IMR-90 (cell line): ENCODE measurements at regions not wholly inside any gene's neighbourhood (a gene's known extent, or its start where the extent isn't known, plus 50 kb on each side); places are given as distances from the start of the nearest gene placed in this dataset.

Experiments used
- ATAC-seq: fragments of 200-7000 bp; cut with Tn5 transposase; 2 replicates; pipeline ENCODE4 v1.9.1; 2020; ENCODE audit warnings: low read depth, mild to moderate bottlenecking, moderate library complexity
- BruUV-seq: library from RNA; stranded (reverse); fragments of 400-500 nt; replicated peaks from 2 replicates; lab custom pipeline; 2021; lab: Mats Ljungman, UMichigan
- CTCF ChIA-PET: fragments of 300-600 bp; formaldehyde crosslinking; extraction: SDS; loops from one replicate; lab custom pipeline; 2021; ENCODE audit warnings: antibody characterized with exemption; lab: Yijun Ruan, JAX
- POLR2A ChIA-PET: fragments of 300-600 bp; sonication (Branson Sonifier 250); formaldehyde crosslinking; loops from one replicate; lab custom pipeline; 2022; ENCODE audit warnings: antibody characterized with exemption; ENCODE audit not compliant: unreplicated experiment; lab: Charles Lee
- DNase-seq: peaks from one replicate; pipeline ENCODE4 v3.0.0; 2013
- H2AFZ ChIP-seq: replicated peaks from 2 replicates; pipeline ENCODE3; 2013; ENCODE audit warnings: low read length, mild to moderate bottlenecking; ENCODE audit not compliant: poor library complexity
- H2AK5ac ChIP-seq: 2 replicates; pipeline ENCODE4 v1.6.1; 2013; ENCODE audit warnings: low read depth, low read length, inconsistent platforms
- H2AK9ac ChIP-seq: replicated peaks from 2 replicates; pipeline ENCODE3; 2013; ENCODE audit warnings: mild to moderate bottlenecking, low read depth, low read length, moderate library complexity; ENCODE audit not compliant: poor library complexity
- H2BK120ac ChIP-seq: 2 replicates; pipeline ENCODE4 v1.6.1; 2013; ENCODE audit warnings: low read depth, low read length, inconsistent platforms
- H2BK15ac ChIP-seq: 3 replicates; pipeline ENCODE4 v1.6.1; 2013; ENCODE audit warnings: low read depth, low read length, inconsistent platforms
- H2BK20ac ChIP-seq: 2 replicates; pipeline ENCODE4 v1.6.1; 2013; ENCODE audit warnings: low read depth, mild to moderate bottlenecking, inconsistent platforms, low read length, moderate library complexity
- H2BK5ac ChIP-seq: 2 replicates; pipeline ENCODE4 v1.6.1; 2013; ENCODE audit warnings: mild to moderate bottlenecking, low read depth, low read length, inconsistent platforms; ENCODE audit not compliant: poor library complexity, severe bottlenecking
- H3K14ac ChIP-seq: replicated peaks from 2 replicates; pipeline ENCODE4 v1.6.1; 2013; ENCODE audit warnings: low read depth, low read length, inconsistent platforms
- H3K18ac ChIP-seq: 2 replicates; pipeline ENCODE4 v1.6.1; 2013; ENCODE audit warnings: low read depth, low read length, control low read depth
- H3K23ac ChIP-seq: 2 replicates; pipeline ENCODE4 v1.6.1; 2013; ENCODE audit warnings: low read depth, low read length, inconsistent platforms
- H3K27ac ChIP-seq: 2 replicates; pipeline ENCODE4 v1.5.1; 2013; ENCODE audit warnings: mild to moderate bottlenecking, control low read depth, low read length; ENCODE audit not compliant: insufficient read depth
- H3K27me3 ChIP-seq: 2 replicates; pipeline ENCODE4 v1.6.1; 2013; ENCODE audit warnings: low read length; ENCODE audit not compliant: control insufficient read depth, insufficient read depth
- H3K36me3 ChIP-seq: 2 replicates; pipeline ENCODE4 v1.6.1; 2013; ENCODE audit warnings: low read length, mixed read lengths; ENCODE audit not compliant: control insufficient read depth, insufficient read depth
- H3K4ac ChIP-seq: 2 replicates; pipeline ENCODE4 v1.6.1; 2013; ENCODE audit warnings: low read depth, low read length, inconsistent platforms
- H3K4me1 ChIP-seq: 2 replicates; pipeline ENCODE4 v1.6.1; 2013; ENCODE audit warnings: low read length, mixed read lengths; ENCODE audit not compliant: control insufficient read depth, insufficient read depth
- H3K4me2 ChIP-seq: 2 replicates; pipeline ENCODE4 v1.6.1; 2013; ENCODE audit warnings: low read depth, mild to moderate bottlenecking, control low read depth, low read length, moderate library complexity
- H3K4me3 ChIP-seq: 2 replicates; pipeline ENCODE4 v1.5.1; 2013; ENCODE audit warnings: low read depth, mild to moderate bottlenecking, control low read depth, low read length, moderate library complexity; ENCODE audit not compliant: insufficient read depth
- H3K56ac ChIP-seq: 2 replicates; pipeline ENCODE4 v1.6.1; 2013; ENCODE audit warnings: low read length, inconsistent platforms; ENCODE audit not compliant: insufficient read depth; ENCODE audit errors: extremely low read depth
- H3K79me1 ChIP-seq, 2 experiments: 2 replicates each; pipeline ENCODE4 v1.6.1; 2013; ENCODE audit warnings: low read length in 2 of 2, inconsistent platforms in 1 of 2, low read depth in 1 of 2
- H3K9ac ChIP-seq: 2 replicates; pipeline ENCODE4 v1.6.1; 2013; ENCODE audit warnings: low read depth, low read length, control low read depth
- H3K9me1 ChIP-seq: 2 replicates; pipeline ENCODE4 v1.6.1; 2013; ENCODE audit warnings: low read length, inconsistent platforms; ENCODE audit not compliant: insufficient read depth
- H3K9me3 ChIP-seq: 2 replicates; pipeline ENCODE4 v1.6.1; 2013; ENCODE audit warnings: low read length; ENCODE audit not compliant: control insufficient read depth, insufficient read depth
- H4K20me1 ChIP-seq: 2 replicates; pipeline ENCODE4 v1.6.1; 2013; ENCODE audit warnings: low read length, inconsistent platforms; ENCODE audit not compliant: insufficient read depth
- H4K5ac ChIP-seq: 2 replicates; pipeline ENCODE4 v1.6.1; 2013; ENCODE audit warnings: mild to moderate bottlenecking, low read depth, low read length, control low read depth
- H4K8ac ChIP-seq, 2 experiments: 2 replicates each; pipeline ENCODE4 v1.6.1; 2013; ENCODE audit warnings: low read depth in 2 of 2, low read length in 2 of 2, control low read depth in 1 of 2, inconsistent platforms in 1 of 2
- H4K91ac ChIP-seq: 2 replicates; pipeline ENCODE4 v1.6.1; 2013; ENCODE audit warnings: low read depth, low read length, inconsistent platforms; ENCODE audit not compliant: insufficient read depth
- BHLHE40 ChIP-seq: fragments of 150-350 bp; IDR thresholded peaks from 2 replicates; pipeline ENCODE4 v1.6.1; 2016; ENCODE audit warnings: mild to moderate bottlenecking, low read depth, low read length
- CEBPB ChIP-seq: IDR thresholded peaks from 2 replicates; pipeline ENCODE4 v1.6.1; 2012; ENCODE audit warnings: low read depth, low read length, improper control_type of control experiment
- CHD1 ChIP-seq: IDR thresholded peaks from 2 replicates; pipeline ENCODE4 v1.6.1; 2012; ENCODE audit warnings: low read depth, low read length, improper control_type of control experiment
- ELK1 ChIP-seq: fragments of 150-350 bp; IDR thresholded peaks from 2 replicates; pipeline ENCODE4 v1.6.1; 2016; ENCODE audit warnings: low read depth, mild to moderate bottlenecking, low read length, moderate library complexity, borderline replicate concordance
- FOS ChIP-seq: fragments of 150-350 bp; IDR thresholded peaks from 2 replicates; pipeline ENCODE4 v1.6.1; 2016; ENCODE audit warnings: low read depth, low read length
- MAFK ChIP-seq: IDR thresholded peaks from 2 replicates; pipeline ENCODE4 v1.6.1; 2012; ENCODE audit warnings: low read depth, low read length, improper control_type of control experiment
- MAZ ChIP-seq: IDR thresholded peaks from 2 replicates; pipeline ENCODE4 v1.6.1; 2012; ENCODE audit warnings: low read depth, mild to moderate bottlenecking, low read length, improper control_type of control experiment, moderate library complexity, borderline replicate concordance
- MXI1 ChIP-seq: IDR thresholded peaks from 2 replicates; pipeline ENCODE4 v1.6.1; 2012; ENCODE audit warnings: low read depth, mild to moderate bottlenecking, low read length, moderate library complexity, borderline replicate concordance
- NFE2L2 ChIP-seq: fragments of 150-350 bp; IDR thresholded peaks from 2 replicates; pipeline ENCODE4 v1.6.1; 2016; ENCODE audit warnings: low read depth, mild to moderate bottlenecking, low read length
- POLR2A ChIP-seq: IDR thresholded peaks from 2 replicates; pipeline ENCODE4 v1.6.1; 2012; ENCODE audit warnings: mild to moderate bottlenecking, low read depth, low read length
- RAD21 ChIP-seq: IDR thresholded peaks from 2 replicates; pipeline ENCODE4 v1.6.1; 2012; ENCODE audit warnings: low read length, improper control_type of control experiment
- RCOR1 ChIP-seq: IDR thresholded peaks from 2 replicates; pipeline ENCODE4 v1.6.1; 2012; ENCODE audit warnings: mild to moderate bottlenecking, low read length, improper control_type of control experiment; ENCODE audit not compliant: insufficient replicate concordance
- RFX5 ChIP-seq: IDR thresholded peaks from 2 replicates; pipeline ENCODE4 v1.8.0; 2012; ENCODE audit warnings: low read depth, mild to moderate bottlenecking, low read length, moderate library complexity
- SMC3 ChIP-seq: fragments of 150-350 bp; IDR thresholded peaks from 2 replicates; pipeline ENCODE4 v1.6.1; 2016; ENCODE audit warnings: low read depth, mild to moderate bottlenecking, antibody characterized with exemption, low read length, moderate library complexity
- USF2 ChIP-seq: fragments of 150-350 bp; IDR thresholded peaks from 2 replicates; pipeline ENCODE4 v1.6.1; 2017; ENCODE audit warnings: mild to moderate bottlenecking, antibody characterized with exemption, low read length, low read depth
- dilution Hi-C: fragments of 300-500 bp; cut with HindIII; formaldehyde crosslinking; loops from one replicate; pipeline ENCODE4 v1.14.3; 2018; ENCODE audit warnings: low sequenced_read_pairs; ENCODE audit not compliant: unreplicated experiment
- in situ Hi-C: fragments of 300-500 bp; cut with MboI; formaldehyde crosslinking; loops from 3 replicates; pipeline ENCODE4 v1.14.3; 2019; ENCODE audit warnings: low sequenced_read_pairs, inconsistent platforms, mixed read lengths
- intact Hi-C: fragments of 100-400 bp; cut with micrococcal nuclease; formaldehyde crosslinking; loops from 2 replicates; pipeline ENCODE4 v1.10.0; 2022

- no peak overlapping the region for H3K18ac ChIP-seq
- H3K14ac ChIP-seq: no peak overlapping the region
- no peak overlapping the region for H2AK9ac ChIP-seq
- TF ChIP-seq CHD1 (no peak), MAZ (no peak), RAD21 (no peak), SMC3 (no peak), POLR2A (no peak), NFE2L2 (no peak), FOS (no peak), MXI1 (no peak), CEBPB (no peak), MAFK (no peak), RCOR1 (no peak), BHLHE40 (no peak), USF2 (no peak), RFX5 (no peak), ELK1 (no peak)
- no peak overlapping the region for H4K5ac ChIP-seq
- no peak overlapping the region for H2BK15ac ChIP-seq
- dilution Hi-C loops: no loop called here
- no peak overlapping the region for H4K8ac ChIP-seq
- H3K23ac ChIP-seq: no peak overlapping the region
- CTCF ChIA-PET: no interaction called here
- no peak for ATAC-seq
- no peaks in the 10 kb centered on the region for H3K36me3 ChIP-seq
- H3K9me3 ChIP-seq: peaks cover 24% of the 10 kb centered on the region
- DNase-seq: no peak
- no peak overlapping the region for H2BK120ac ChIP-seq
- no peak overlapping the region for H3K4me3 ChIP-seq
- in situ Hi-C loops: no loop called here
- no peak overlapping the region for H2AK5ac ChIP-seq
- no TSS peak for BruUV-seq
- no peak overlapping the region for H3K9ac ChIP-seq
- H3K4ac ChIP-seq: no peak overlapping the region
- no peaks in the 10 kb centered on the region for H4K20me1 ChIP-seq
- H2AFZ ChIP-seq: no peak overlapping the region
- H3K79me1 ChIP-seq: no peaks in the 10 kb centered on the region
- no peaks in the 10 kb centered on the region for H3K9me1 ChIP-seq
- no peaks in the 10 kb centered on the region for H3K4me1 ChIP-seq
- no peak overlapping the region for H3K27ac ChIP-seq
- no peak overlapping the region for H4K91ac ChIP-seq
- intact Hi-C loops: no loop called here
- POLR2A ChIA-PET: no interaction called here
- no peak overlapping the region for H3K4me2 ChIP-seq
- H2BK5ac ChIP-seq: no peak overlapping the region
- no peak overlapping the region for H3K56ac ChIP-seq
- no peaks in the 10 kb centered on the region for H3K27me3 ChIP-seq
- H2BK20ac ChIP-seq: no peak overlapping the region
Measured at GRCh38 chr10:83750604-83751003, 388.7 kb upstream of the GHITM start.
